GM19328 (cell line): ENCODE measurements at regions not wholly inside any gene's neighbourhood (a gene's known extent, or its start where the extent isn't known, plus 50 kb on each side); places are given as distances from the start of the nearest gene placed in this dataset.

ENCODE experiments used
- ATAC-seq: cut with Tn5 transposase; IDR thresholded peaks from one replicate; pipeline ENCODE4 v1.9.1; 2021; ENCODE audit warnings: mild to moderate bottlenecking, moderate library complexity; ENCODE audit not compliant: unreplicated experiment

- ATAC-seq = no peak
These were observed 375.2 kb downstream of the BRD1 start for GRCh38 chr22:49452362-49452946.

DNA sequence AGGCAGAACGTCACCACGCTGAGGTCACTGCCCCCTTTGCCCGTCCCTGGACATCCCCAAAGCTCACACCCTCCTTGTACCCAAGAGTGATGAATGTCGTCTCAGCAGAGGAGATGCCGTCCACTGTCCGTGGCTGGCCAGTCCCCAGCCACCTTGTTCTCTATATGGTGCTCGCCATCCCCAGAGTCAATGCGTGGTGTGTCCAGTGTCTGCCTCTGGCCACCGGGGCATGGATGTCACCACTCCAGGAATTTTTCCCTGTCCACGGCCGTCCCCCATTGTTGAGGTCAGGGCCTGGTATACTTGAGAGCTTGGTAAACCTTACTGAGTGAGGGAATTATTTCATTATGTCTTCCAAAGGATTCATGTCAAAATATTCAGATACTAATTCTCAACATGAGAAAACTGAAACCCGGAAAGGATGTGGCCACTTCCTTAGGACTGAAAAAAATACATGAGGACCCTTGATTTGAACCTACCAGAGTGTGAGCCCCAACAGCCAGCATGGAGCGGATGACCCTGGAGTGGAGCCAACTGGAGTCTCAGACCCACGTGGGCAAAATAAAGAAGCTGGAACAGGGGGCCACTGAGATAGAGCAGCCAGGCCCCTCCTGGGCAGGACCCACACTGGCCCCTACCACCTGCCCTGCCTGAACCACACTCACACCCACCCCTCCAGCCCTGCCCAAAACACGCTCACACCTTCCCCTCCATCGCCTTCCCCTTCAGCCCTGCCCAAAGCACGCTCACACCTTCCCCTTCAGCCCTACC lies 376.4 kb downstream of the BRD1 start:
- no peak for ATAC-seq

DNA sequence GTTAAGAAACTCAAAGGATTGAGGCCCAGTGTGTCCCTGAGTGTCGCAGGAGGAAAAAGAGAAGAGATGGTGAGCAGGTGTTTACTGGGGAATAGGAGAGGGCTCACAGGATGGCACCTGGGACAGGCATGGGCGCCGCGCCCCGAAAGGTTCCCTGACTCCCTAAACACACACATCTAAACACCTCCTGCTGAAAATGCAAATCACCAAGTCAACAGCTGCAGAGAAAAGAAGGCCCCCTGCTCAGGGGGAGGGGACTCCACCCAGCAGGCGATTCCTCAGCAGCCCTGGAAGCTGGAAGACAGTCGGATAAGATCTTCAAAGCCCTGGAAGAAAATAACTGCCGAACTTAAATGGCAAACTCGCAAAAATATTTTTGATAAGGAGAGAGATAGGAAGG lies 377.2 kb downstream of the BRD1 start:
- ATAC-seq = no peak

DNA sequence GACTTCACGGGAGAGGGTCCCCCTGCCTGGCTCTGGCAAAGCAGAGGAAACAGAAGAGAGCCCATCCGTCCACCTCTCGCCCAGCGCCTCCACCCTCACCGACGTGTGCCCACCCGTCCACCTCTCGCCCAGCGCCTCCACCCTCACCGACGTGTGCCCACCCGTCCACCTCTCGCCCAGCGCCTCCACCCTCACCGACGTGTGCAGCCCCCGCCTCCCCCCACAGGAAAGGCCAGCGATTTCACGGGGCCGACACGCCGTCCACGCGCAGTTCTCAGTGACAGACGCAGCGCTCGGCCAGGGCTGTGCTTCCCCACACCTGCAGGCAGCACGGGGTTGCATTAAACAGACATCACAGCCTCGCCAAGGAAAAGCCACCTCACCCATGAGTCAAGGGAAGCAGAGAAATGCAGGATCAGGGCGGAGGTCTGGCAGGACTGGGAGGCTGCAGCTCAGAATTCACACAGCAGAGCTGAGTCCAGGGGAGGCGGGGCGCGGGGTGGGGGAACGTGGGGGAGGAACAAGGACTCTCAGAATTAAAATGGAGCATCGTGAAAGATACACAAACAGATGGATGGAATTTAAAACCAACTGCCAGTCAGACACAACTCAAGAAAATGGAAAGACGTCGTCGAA lies 377.7 kb downstream of the BRD1 start:
- ATAC-seq = no peak

DNA sequence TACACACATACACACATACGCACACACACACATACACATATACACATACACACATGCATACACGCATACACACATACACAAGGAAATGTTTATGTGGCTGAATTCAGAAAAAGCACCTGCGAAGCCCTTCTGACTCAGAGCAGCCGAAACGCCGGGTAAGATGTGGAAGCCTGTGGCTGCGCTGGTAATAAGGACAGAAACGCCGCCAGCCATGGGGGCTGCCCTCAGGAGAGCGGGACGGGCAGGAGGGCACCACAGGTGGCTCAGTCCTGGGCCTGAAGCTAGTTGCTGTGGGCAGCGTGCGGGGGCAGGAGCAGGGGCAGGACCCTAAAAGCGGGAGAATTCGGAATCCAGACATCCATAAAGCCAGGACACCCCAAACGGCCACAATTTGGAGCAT lies 378.3 kb downstream of the BRD1 start:
- no peak for ATAC-seq

DNA sequence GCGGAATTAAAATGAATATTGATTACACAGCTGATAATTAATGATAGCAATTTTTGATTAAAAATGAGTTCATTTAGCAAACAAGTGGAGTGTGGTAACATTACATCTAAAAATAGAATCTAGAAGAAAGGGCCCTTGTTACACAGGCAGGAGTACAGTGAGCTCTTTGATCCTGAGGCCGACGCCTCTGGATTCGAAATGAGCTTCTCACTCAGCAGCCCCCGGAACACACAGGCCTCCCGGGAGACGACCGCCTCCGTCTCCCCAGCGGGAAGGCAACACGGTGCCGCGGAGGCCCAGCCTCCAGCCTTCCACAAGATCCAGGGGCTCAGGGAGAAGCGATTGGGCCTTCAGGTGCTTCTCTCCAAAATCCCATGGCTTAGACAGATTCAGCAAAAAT lies 379.1 kb downstream of the BRD1 start:
- ATAC-seq = no peak

- no peak for ATAC-seq
These were observed 379.8 kb downstream of the BRD1 start for GRCh38 chr22:49447837-49448236.

DNA sequence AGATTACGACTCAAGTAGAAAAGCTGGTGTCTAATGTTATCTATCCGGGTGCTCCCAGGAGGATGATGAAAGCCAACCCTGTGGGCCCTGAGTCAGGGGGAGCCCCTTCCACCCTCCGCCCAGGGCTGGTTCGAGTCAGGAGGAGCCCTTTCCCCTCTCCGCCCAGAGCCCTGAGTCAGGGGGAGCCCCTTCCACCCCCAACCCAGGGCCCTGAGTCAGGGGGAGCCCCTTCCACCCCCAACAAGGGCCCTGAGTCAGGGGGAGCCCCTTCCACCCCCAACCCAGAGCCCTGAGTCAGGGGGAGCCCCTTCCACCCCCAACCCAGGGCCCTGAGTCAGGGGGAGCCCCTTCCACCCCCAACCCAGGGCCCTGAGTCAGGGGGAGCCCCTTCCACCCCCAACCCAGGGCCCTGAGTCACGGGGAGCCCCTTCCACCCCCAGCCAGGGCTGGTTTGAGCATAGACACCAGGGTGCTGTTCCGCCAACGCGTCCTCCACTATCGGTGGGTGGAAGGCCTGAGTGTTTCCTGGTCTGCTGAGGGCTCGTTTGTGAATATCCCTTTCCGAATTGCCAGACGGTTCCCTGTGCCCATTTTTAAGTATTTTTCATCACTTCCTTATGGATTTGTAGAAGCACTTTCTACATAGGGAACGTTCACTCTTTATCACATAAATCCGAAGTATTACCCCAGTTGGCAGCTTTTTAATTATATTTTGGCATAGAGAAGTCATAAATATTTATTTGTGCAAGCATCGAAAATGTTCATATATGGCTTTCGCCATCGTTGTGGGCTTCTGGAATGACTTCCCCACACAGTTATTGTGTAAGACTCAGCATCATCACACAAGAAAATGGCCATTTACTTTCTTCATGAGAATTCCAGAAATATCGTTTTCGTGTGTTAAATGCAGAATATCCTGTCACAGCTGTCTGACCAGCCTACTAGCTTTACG lies 380.6 kb downstream of the BRD1 start:
- no peak for ATAC-seq

DNA sequence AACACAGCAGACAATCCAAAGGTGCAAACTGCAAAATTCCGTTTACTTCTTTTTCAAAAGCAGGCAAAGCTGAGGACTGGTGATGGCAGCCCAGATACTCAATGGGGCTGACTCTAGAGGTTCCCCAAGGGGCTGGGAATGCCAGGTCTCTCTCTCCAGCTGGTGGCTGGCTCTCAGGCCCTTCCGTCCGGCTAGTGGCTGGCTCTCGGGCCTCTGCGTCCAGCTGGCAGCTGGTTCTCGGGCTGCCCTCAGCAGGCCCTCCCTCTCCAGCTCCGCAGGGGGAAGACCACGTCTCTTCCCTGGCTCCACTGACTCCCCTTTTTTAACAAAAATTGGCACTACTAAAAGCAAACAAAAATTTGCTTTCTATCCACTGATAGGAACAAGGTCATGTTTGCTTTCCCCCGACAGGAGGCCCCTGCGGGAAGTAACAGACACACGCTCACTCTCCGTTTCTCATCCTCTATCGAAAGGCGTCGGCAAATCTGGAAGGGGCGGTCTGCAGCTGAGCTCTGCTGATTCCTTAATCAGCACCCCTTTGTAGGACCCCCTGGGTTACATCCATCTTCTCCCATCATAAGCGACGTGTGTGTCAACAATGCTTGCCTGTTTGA lies 381.4 kb downstream of the BRD1 start:
- no peak for ATAC-seq

DNA sequence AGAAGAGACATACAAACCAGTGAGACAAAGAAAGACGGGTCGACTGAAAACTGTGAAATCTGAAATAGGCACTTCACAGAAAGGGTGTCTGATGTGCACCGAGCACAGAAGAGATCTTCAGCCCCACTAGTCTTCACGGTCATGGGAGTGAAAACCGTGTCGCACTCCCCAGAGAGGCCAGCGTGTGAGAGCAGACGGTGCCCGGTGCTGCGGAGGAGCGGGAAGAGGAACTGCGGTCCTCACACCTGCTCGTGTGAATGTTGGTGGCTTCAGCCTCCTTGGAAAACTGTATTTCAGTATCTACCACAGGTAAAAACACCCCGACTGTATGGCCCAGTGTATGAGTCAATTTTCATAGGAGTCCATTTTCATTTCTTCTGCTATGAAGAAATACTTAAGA lies 382.9 kb downstream of the BRD1 start:
- no peak for ATAC-seq

- ATAC-seq = no peak
These were observed 386.7 kb downstream of the BRD1 start for GRCh38 chr22:49440931-49441330.

DNA sequence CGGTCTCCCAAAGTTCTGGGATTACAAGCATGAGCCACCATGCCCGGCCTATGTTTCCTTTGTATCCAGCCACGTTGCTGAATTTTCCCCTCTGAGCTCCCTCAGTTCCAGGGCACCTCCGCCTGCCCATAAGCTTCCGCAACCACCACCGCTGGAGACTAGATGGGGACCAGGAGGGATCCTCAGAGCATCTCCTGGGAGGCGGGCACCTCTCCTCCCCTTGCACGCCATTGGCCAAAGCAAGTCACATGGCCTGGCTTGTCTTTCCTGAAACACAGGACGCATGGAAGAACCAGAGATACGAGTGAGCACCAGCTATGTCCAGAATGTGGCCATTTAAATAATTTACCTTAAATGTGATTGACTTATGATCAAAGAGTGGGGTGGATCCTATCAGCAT lies 388.3 kb downstream of the BRD1 start:
- no peak for ATAC-seq

- no peak for ATAC-seq
These were observed 389.7 kb downstream of the BRD1 start for GRCh38 chr22:49437956-49438355.

GRCh38 chr22:49437356-49437755 lies 390.3 kb downstream of the BRD1 start:
- no peak for ATAC-seq

- ATAC-seq = no peak
These were observed 391.6 kb downstream of the BRD1 start for GRCh38 chr22:49436056-49436455.

GRCh38 chr22:49435596-49435995 lies 392.1 kb downstream of the BRD1 start:
- ATAC-seq = no peak

DNA sequence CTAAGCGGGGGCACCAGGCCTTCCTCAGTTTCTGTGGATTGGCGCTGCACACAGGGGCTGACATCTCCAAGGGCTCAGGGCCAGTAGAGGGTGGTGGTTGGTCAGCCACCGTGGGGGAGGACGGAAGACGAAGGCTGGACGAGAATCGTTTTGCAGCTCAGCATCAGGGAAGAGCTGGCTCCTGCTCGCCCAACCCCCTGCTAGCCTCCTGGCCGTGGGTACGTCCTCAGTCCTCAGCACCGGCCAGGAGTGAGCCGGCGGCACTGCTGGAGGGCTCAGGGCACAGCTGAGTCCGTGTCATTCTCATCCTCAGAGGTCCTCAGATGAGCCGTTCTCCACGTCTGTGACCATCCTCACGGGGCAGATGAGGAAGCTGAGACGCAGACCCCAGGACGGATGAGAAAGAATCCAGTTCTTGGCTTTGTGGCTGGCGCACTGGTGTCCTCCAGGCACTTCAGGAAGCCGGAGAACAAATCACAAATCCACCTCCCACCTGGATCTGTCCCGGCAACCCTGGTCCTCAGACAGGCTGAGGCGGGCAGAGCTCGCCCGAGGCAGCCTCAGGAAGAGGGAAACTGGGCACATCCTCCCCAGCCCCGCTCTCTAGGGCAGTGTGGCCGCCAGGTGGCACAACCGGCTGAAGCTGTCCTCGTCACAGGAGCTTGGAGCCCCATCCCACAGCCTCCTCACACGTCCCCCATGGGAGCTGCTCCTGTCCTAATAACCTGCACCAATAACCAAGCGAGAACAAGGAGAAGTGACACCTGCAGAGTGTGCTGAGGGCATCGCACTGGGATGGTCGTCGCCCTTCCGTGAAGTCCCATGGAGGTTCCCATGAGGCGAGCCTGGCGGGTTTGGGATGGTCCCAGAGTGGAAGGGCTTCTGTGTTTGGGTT lies 393.7 kb downstream of the BRD1 start:
- ATAC-seq = no peak

DNA sequence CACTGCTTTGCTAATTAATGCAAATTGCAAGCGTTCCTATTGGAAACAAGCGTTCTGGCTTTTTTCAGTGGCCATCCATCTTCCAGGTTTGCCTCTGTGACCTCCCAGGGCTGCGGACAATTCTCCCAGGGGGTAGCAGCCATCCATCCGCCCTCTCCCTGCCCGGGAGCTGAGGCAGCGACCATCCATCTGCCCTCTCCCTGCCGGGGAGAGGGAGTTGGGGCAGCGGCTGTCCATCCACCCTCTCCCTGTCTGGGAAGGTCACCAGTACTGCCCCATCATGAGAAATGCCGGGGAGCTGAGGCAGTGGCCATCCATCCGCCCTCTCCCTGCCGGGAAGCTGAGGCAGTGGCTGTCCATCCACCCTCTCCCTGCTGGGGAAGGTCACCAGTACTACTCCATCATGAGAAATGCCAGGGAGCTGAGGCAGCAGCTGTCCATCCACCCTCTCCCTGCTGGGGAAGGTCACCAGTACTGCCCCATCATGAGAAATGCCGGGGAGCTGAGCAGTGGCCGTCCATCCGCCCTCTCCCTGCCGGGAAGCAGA lies 394.7 kb downstream of the BRD1 start:
- ATAC-seq = no peak

DNA sequence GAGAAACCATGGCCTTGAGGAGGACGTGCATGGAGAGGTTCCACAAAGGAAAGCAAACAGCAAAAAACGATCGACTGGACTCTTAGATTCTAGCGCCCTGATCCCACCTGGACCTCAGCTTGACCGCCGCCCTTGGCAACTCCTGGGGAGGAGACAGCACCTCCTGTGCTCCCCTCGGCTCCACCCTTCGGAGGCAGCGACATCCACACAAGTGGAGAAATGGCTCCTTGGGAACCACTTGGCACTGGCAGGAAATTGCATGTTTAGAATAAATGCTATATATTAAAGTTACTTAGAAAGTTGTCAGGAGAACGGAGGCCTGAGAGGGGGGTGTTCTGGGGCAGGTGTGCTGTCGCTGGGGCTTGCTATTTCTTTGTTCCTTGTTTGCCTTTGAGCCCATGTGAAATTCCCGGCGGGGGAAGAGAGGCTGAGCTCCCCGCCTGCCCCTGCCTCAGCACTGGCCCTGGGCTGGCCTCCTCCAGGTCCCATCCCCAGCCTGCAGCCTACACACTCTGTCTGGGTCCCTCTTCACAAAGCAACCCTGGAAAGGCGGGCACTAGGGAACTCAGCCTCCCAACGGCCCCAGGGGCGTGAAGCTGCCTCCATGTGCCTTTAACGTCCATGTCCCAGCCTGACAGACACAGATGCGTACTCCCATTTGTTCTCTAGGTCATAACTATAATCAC lies 395.3 kb downstream of the BRD1 start:
- ATAC-seq = no peak
